Esophagus squamous epithelium (tissue), 5 donors: ENCODE measurements at regions not wholly inside any gene's neighbourhood (a gene's known extent, or its start where the extent isn't known, plus 50 kb on each side); places are given as distances from the start of the nearest gene placed in this dataset.

Experiments
- DNase-seq: peaks from one replicate; lab custom pipeline; 2025; lab: John Stamatoyannopoulos, UW
- H3K27ac ChIP-seq, 4 donors: fragments of 200-600 bp; sonication (generic); one replicate each; pipeline ENCODE4 v1.5.1; 2016 to 2019; ENCODE audit warnings: mild to moderate bottlenecking in 1 of 4
- H3K27me3 ChIP-seq, 4 donors: fragments of 200-600 bp; sonication (generic); 1 replicate in 3 of 4; 2 replicates in 1 of 4; pipeline versions ENCODE4 v1.5.1 to v1.6.0; 2017 to 2021; ENCODE audit warnings: antibody characterized with exemption in 1 of 4
- H3K36me3 ChIP-seq, 3 donors: fragments of 200-600 bp; sonication (generic); one replicate each; pipeline ENCODE4 v1.5.1; 2016 to 2019
- H3K4me1 ChIP-seq, 3 donors: fragments of 200-600 bp; sonication (generic); one replicate each; pipeline ENCODE4 v1.5.1; 2017 to 2019
- H3K4me3 ChIP-seq, 4 donors: fragments of 200-600 bp; sonication (generic); 1 replicate in 3 of 4; 2 replicates in 1 of 4; pipeline ENCODE4 v1.5.1; 2016 to 2019; ENCODE audit warnings: mild to moderate bottlenecking in 2 of 4, moderate library complexity in 1 of 4
- H3K9me3 ChIP-seq, 3 donors: fragments of 200-600 bp; sonication (generic); one replicate each; pipeline ENCODE4 v1.5.1; 2016 to 2019
- POLR2A ChIP-seq, 4 donors: fragments of 450-650 bp; IDR thresholded peaks; one replicate each; pipeline ENCODE4 v1.6.1; 2017; ENCODE audit warnings: antibody characterized with exemption in 4 of 4, mild to moderate bottlenecking in 4 of 4, moderate library complexity in 3 of 4
- WGBS, 2 donors: methylation state at CpG; one replicate each; pipeline ENCODE4 v1.1.5; 2018; 5-methylcytosine and 5-hydroxymethylcytosine counted together
- intact Hi-C: fragments of 100-400 bp; cut with DNase I; formaldehyde crosslinking; loops from one replicate; pipeline ENCODE4 v1.15.0; 2022
- TF ChIP-seq, protein P1 (sequence below), 6 experiments: fragments of 450-650 bp in 4 of 6; fragments of 200-600 bp in 2 of 6; sonication (generic) in 2 of 6; IDR thresholded peaks; one replicate each; pipeline ENCODE4 v1.5.1; 2016 to 2019; ENCODE audit warnings: antibody characterized with exemption in 6 of 6, mild to moderate bottlenecking in 4 of 6, moderate library complexity in 4 of 6
- donor health status: DM: yes; HTN: yes; CAD: no.

DNA sequence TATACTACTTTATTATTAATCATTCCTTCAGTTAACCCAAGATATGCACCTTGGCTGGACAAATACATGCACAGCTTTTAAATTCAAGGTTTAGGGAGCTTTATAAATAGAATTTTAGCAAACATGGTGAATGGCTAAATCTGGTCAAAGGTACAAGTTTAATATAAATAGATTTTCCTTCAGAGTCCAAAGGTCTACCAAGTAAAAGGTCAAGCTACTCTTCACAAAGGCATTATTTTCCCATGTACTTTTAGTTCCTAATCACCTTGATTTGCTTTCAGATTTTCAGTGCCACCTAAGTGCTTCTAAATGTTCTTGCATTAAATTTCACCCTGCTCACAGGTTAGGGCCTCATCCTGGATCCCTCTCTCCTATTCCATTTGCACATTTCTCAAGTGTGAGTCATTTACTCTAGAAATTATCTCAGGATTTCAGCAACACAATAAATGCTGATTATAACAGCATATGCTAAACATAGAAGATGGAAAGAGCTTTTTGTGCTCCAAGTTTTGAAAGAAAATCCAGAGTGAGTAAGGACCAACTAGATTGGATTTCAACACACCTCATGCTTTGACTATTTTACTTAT, 459.4 kb upstream of the ITGA1 start:
- Histone ChIP-seq H3K9me3 (no peaks in the 10 kb centered on the region), H3K27me3 (no peaks in the 10 kb centered on the region), H3K36me3 (no peaks in the 10 kb centered on the region), H3K4me1 (no peaks in the 10 kb centered on the region), H3K4me3 (no peak overlapping the region), H3K27ac (no peak overlapping the region)
- no peak for DNase-seq
- no peak for TF ChIP-seq POLR2A (IDR thresholded peaks at IDR 0.05)
- TF ChIP-seq, protein P1, sequence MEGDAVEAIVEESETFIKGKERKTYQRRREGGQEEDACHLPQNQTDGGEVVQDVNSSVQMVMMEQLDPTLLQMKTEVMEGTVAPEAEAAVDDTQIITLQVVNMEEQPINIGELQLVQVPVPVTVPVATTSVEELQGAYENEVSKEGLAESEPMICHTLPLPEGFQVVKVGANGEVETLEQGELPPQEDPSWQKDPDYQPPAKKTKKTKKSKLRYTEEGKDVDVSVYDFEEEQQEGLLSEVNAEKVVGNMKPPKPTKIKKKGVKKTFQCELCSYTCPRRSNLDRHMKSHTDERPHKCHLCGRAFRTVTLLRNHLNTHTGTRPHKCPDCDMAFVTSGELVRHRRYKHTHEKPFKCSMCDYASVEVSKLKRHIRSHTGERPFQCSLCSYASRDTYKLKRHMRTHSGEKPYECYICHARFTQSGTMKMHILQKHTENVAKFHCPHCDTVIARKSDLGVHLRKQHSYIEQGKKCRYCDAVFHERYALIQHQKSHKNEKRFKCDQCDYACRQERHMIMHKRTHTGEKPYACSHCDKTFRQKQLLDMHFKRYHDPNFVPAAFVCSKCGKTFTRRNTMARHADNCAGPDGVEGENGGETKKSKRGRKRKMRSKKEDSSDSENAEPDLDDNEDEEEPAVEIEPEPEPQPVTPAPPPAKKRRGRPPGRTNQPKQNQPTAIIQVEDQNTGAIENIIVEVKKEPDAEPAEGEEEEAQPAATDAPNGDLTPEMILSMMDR (IDR thresholded peaks at IDR 0.05) = no peak
- intact Hi-C loops = no loop called here

DNA sequence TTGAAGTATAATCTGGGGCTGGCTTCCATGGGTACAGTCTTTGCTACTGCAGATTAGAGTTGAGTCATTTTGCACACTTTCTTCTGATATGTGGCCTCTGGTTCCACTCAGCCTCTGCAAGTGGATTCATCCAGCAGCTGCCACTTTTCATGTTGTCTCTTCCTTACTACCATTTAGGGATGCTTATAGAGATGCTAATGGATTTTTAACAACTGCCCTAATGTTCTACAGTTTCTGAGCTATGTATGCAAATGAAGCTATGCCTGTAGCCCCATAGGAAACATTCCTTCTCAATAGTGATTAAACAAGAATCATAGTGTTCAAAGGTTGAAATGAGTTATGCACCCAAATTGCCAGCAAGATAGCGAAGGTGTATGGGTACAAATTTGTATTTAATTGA, 456.0 kb upstream of the ITGA1 start:
- TF ChIP-seq, protein P1 (IDR thresholded peaks at IDR 0.05) = no peak
- TF ChIP-seq POLR2A (IDR thresholded peaks at IDR 0.05) = no peak
- Histone ChIP-seq H3K36me3 (no peaks in the 10 kb centered on the region), H3K4me3 (no peak overlapping the region), H3K9me3 (peaks cover 0 to 3% (median 0%) of the 10 kb centered on the region in 3 donors), H3K27me3 (no peaks in the 10 kb centered on the region), H3K4me1 (no peaks in the 10 kb centered on the region), H3K27ac (no peak overlapping the region)
- DNase-seq = no peak
- WGBS, 2 donors = 75 to 93% methylated on average over 1 of the region's 1 CpG
- intact Hi-C loops = no loop called here

DNA sequence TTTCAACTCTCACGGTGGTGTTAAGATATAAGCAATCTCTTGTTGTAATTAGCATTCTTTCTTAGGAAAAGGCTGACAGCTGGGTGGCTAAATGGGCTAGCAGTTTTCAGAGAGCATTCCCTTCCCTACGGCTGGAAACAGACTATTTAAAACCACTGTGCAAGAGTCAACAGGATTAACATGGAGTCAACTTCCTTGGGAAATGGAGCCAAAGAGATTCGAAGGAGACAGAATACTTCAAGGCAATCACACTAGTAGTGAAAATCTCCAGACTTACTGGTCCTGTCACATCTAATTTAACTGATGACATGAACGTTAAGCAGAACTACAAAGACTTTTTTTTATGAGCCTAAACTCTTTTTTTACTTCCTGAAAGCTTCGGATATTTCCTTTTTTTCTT, 453.3 kb upstream of the ITGA1 start:
- no peak overlapping the region for H3K4me3 ChIP-seq
- H3K27me3 ChIP-seq = no peaks in the 10 kb centered on the region
- WGBS, 2 donors = 17 to 27% methylated on average over 5 of the region's 5 CpGs
- no peak overlapping the region for H3K27ac ChIP-seq
- no peaks in the 10 kb centered on the region for H3K36me3 ChIP-seq
- H3K9me3 ChIP-seq = peaks cover 0 to 3% (median 0%) of the 10 kb centered on the region in 3 donors
- no peak for DNase-seq
- intact Hi-C loops = no loop called here
- no peak for TF ChIP-seq POLR2A (IDR thresholded peaks at IDR 0.05)
- TF ChIP-seq, protein P1 (IDR thresholded peaks at IDR 0.05) = no peak
- no peaks in the 10 kb centered on the region for H3K4me1 ChIP-seq

DNA sequence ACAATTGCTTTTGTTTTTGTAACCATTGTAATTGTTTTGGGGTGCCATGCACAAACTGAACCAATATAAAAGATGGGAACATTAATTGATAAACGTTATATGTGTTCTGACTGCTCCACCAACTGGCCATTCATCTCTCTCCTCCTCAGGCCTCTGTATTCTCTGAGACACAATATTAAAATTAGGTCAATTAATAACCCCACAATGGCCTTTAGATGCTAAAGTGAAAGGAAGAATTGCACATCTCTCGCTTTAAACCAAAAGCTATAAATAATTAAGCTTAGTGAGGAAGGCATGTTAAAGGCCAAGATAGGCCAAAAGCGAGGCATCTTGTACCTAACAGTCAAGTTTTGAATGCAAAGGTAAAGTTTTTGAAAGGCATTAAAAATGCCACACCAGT, 448.4 kb upstream of the ITGA1 start:
- no peak overlapping the region for H3K27ac ChIP-seq
- intact Hi-C loops = no loop called here
- no peaks in the 10 kb centered on the region for H3K27me3 ChIP-seq
- WGBS, 2 donors = 69 to 79% methylated on average over 3 of the region's 3 CpGs
- no peak for DNase-seq
- H3K36me3 ChIP-seq = no peaks in the 10 kb centered on the region
- H3K4me1 ChIP-seq = no peaks in the 10 kb centered on the region
- H3K4me3 ChIP-seq = no peak overlapping the region
- TF ChIP-seq POLR2A (IDR thresholded peaks at IDR 0.05) = no peak
- peaks cover 0 to 3% (median 0%) of the 10 kb centered on the region in 3 donors for H3K9me3 ChIP-seq

DNA sequence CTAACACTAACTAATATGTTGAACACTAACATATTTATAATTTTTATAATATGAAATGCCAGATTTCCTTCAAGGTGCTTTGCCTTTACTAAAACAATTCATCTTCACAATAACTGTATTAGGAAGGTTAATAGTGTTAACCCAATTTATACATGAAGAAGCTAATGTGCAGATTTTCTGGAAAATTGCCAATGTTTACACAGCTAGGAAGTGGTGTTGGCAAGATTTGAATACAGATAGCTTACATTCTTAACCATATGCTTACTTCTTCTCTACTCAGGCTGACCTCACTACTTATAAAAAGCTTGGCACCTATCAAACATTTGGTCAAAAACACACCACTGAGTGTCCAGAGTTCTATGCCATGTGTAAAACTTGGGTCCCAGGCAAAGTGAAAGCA, 445.4 kb upstream of the ITGA1 start:
- Histone ChIP-seq H3K9me3 (no peaks in the 10 kb centered on the region), H3K4me1 (no peaks in the 10 kb centered on the region), H3K27ac (no peak overlapping the region), H3K4me3 (no peak overlapping the region), H3K27me3 (no peaks in the 10 kb centered on the region), H3K36me3 (no peaks in the 10 kb centered on the region)
- TF ChIP-seq, protein P1 (IDR thresholded peaks at IDR 0.05) = no peak
- no peak for TF ChIP-seq POLR2A (IDR thresholded peaks at IDR 0.05)
- DNase-seq = no peak
- intact Hi-C loops = no loop called here
